ENCODE measurements at regions not wholly inside any gene's neighbourhood (a gene's known extent, or its start where the extent isn't known, plus 50 kb on each side); places are given as distances from the start of the nearest gene placed in this dataset.

DNA sequence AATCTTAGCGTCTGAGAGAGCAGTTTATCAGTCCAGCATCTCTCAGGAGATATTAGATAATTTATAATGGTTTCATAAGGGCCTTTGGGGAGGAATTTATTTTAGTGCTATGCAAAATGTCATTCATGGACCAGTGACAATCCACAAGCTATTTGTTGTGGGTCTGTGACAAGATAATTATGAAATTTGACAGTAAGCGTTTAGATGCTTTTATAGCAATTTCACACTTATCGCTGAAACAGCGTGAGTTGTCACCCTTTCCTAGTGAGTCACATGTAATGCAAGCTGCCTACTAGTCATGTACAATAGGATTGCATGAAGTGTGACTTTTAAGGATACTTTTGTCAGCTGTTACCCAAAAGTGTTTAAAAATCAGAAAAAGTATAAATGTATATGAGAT is 315.6 kb upstream of the THBS1 start:
- Histone ChIP-seq H3K36me3 (no peaks in the 10 kb centered on the region), H3K4me1 (ENCODE audit: control insufficient read depth in 1 of 2, low read depth in 2 of 2) (no peaks in the 10 kb centered on the region), H3K27ac (no peak overlapping the region), H3K27me3 (replicated peaks; ENCODE audit: insufficient read depth) (no peaks in the 10 kb centered on the region), H3K4me3 (no peak overlapping the region), H3K9me3 (no peaks in the 10 kb centered on the region)
- TF ChIP-seq, protein P1, sequence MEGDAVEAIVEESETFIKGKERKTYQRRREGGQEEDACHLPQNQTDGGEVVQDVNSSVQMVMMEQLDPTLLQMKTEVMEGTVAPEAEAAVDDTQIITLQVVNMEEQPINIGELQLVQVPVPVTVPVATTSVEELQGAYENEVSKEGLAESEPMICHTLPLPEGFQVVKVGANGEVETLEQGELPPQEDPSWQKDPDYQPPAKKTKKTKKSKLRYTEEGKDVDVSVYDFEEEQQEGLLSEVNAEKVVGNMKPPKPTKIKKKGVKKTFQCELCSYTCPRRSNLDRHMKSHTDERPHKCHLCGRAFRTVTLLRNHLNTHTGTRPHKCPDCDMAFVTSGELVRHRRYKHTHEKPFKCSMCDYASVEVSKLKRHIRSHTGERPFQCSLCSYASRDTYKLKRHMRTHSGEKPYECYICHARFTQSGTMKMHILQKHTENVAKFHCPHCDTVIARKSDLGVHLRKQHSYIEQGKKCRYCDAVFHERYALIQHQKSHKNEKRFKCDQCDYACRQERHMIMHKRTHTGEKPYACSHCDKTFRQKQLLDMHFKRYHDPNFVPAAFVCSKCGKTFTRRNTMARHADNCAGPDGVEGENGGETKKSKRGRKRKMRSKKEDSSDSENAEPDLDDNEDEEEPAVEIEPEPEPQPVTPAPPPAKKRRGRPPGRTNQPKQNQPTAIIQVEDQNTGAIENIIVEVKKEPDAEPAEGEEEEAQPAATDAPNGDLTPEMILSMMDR (IDR thresholded peaks at IDR 0.05) = no peak
- ATAC-seq (ENCODE audit: insufficient number of reproducible peaks, low FRiP score, low read depth) (no peak), DNase-seq (ENCODE audit: low spot score) (no peak)

DNA sequence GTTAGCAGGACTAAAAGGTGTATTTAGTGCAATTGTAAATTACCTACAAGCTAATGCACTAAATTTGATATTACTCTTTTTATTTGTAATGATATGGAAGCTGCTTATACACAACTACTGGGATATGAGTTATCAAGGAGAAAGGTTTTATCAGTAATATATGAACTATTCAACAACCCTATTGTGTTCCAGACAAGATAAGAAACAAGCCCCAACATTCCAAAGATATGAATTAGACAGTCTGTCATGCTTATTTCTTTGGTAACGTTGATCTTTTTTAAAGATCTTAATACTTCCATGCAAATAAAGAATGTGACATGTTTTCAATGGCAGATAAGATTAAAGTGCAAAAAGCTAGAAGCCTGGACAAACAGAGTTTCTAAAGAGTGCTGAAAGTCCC is 314.0 kb upstream of the THBS1 start:
- H3K27me3 ChIP-seq (replicated peaks; ENCODE audit: insufficient read depth) = no peaks in the 10 kb centered on the region
- H3K4me3 ChIP-seq = no peak overlapping the region
- DNase-seq (ENCODE audit: low spot score) (no peak), ATAC-seq (ENCODE audit: insufficient number of reproducible peaks, low FRiP score, low read depth) (no peak)
- no peaks in the 10 kb centered on the region for H3K36me3 ChIP-seq
- H3K4me1 ChIP-seq (ENCODE audit: control insufficient read depth in 1 of 2, low read depth in 2 of 2) = no peaks in the 10 kb centered on the region
- H3K9me3 ChIP-seq = no peaks in the 10 kb centered on the region
- TF ChIP-seq, protein P1 (IDR thresholded peaks at IDR 0.05) = no peak
- H3K27ac ChIP-seq = no peak overlapping the region

DNA sequence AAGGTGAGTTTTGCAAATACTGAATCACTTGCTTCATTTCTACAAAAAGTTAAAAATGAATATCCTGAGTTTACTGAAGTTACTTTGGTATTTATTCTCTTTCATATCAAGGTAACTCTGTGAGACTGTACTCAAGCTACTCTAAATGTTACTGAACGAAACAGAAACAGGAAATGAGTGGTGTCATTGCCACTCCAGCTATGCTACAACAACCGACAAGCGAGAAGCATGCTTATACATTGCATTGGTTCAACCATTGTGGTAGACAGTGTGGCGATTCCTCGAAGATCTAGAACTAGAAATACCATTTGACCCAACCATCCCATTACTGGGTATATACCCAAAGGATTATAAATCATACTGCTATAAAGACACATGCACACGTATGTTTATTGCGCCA is 313.2 kb upstream of the THBS1 start:
- TF ChIP-seq, protein P1 (IDR thresholded peaks at IDR 0.05) = no peak
- no peak overlapping the region for H3K4me3 ChIP-seq
- H3K27me3 ChIP-seq (replicated peaks; ENCODE audit: insufficient read depth) = no peaks in the 10 kb centered on the region
- no peaks in the 10 kb centered on the region for H3K36me3 ChIP-seq
- H3K4me1 ChIP-seq (ENCODE audit: control insufficient read depth in 1 of 2, low read depth in 2 of 2) = no peaks in the 10 kb centered on the region
- no peak overlapping the region for H3K27ac ChIP-seq
- no peak for DNase-seq (ENCODE audit: low spot score)
- no peak for ATAC-seq (ENCODE audit: insufficient number of reproducible peaks, low FRiP score, low read depth)
- no peaks in the 10 kb centered on the region for H3K9me3 ChIP-seq

DNA sequence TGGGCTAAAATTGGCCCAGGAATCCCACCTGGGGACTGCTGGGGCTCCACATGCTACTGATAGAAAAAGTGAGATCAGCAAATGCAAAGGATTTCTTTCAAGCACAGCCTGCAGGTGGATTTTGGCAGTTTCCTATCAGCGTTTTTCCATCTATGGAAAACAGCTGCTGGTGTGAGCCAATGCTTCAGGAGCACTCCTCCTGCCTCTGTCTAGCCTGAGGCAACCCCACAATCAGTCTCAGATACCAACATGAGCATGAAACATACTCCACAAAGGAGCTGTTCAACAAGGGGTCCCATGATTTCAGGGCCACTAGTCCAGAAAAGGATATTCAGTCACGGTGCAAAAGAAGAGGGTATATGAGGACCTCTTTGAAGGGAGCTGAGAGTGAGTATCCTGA is 311.5 kb upstream of the THBS1 start:
- no peak overlapping the region for H3K4me3 ChIP-seq
- TF ChIP-seq, protein P1 (IDR thresholded peaks at IDR 0.05) = no peak
- no peaks in the 10 kb centered on the region for H3K27me3 ChIP-seq (replicated peaks; ENCODE audit: insufficient read depth)
- no peak overlapping the region for H3K27ac ChIP-seq
- H3K9me3 ChIP-seq = no peaks in the 10 kb centered on the region
- DNase-seq (ENCODE audit: low spot score) = no peak
- no peak for ATAC-seq (ENCODE audit: insufficient number of reproducible peaks, low FRiP score, low read depth)
- H3K4me1 ChIP-seq (ENCODE audit: control insufficient read depth in 1 of 2, low read depth in 2 of 2) = no peaks in the 10 kb centered on the region
- H3K36me3 ChIP-seq = no peaks in the 10 kb centered on the region

DNA sequence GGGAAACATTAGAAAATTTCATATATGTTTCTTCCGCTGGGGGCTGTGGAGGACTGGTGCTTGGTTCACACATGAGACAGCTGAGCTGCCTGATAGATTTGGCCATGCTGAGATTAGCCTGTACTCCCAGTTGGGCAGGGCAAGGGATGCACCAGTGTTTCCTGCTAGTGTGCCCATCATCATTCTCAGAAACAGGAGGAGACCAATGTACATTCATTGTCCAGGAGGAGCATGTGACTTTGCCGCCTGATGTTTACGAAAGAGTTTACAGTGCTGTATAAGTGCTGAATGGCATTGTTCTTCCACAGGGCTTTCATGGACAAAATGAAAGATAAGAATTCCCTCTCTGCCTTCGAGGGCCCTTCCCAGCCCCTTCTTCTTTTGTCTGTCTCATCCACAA is 311.1 kb upstream of the THBS1 start:
- Histone ChIP-seq H3K4me1 (ENCODE audit: control insufficient read depth in 1 of 2, low read depth in 2 of 2) (no peaks in the 10 kb centered on the region), H3K9me3 (no peaks in the 10 kb centered on the region), H3K36me3 (no peaks in the 10 kb centered on the region), H3K27ac (no peak overlapping the region), H3K4me3 (no peak overlapping the region), H3K27me3 (replicated peaks; ENCODE audit: insufficient read depth) (no peaks in the 10 kb centered on the region)
- TF ChIP-seq, protein P1 (IDR thresholded peaks at IDR 0.05) = no peak
- DNase-seq (ENCODE audit: low spot score) (no peak), ATAC-seq (ENCODE audit: insufficient number of reproducible peaks, low FRiP score, low read depth) (no peak)

Data from thoracic aorta (tissue), 2 donors.